ENCODE measurements at regions not wholly inside any gene's neighbourhood (a gene's known extent, or its start where the extent isn't known, plus 50 kb on each side); places are given as distances from the start of the nearest gene placed in this dataset.
"Not testable (repeated sequence)": the region's sequence is repeated elsewhere in the genome, so short reads cannot be mapped to it uniquely, and the experiment has no call there.

- no peaks in the 10 kb centered on the region for H3K4me1 ChIP-seq (ENCODE audit: control insufficient read depth in 1 of 2, extremely low read depth in 1 of 2, insufficient read depth in 2 of 2, low read length in 2 of 2)
- Mint-ChIP-seq H3K4me1 (no peaks in the 10 kb centered on the region), H3K36me3 (no peaks in the 10 kb centered on the region), H3K27ac (no peak overlapping the region), H3K4me3 (no peak overlapping the region), H3K27me3 (no peaks in the 10 kb centered on the region), H3K9me3 (peaks cover 0 to 10% (median 6%) of the 10 kb centered on the region in 3 donors)
- no peaks in the 10 kb centered on the region for H3K9me3 ChIP-seq
- ATAC-seq (replicated peaks in 1 of 4) = no peak
- H3K27me3 ChIP-seq (replicated peaks in 1 of 2; ENCODE audit: control insufficient read depth in 2 of 2, extremely low read depth in 1 of 2, insufficient read depth in 2 of 2, low read length in 1 of 2) = no peaks in the 10 kb centered on the region
- H3K27ac ChIP-seq (ENCODE audit: low read length) = no peak overlapping the region
- ChIA-PET POLR2A (no interaction called here), CTCF (no interaction called here)
- no peaks in the 10 kb centered on the region for H3K36me3 ChIP-seq (ENCODE audit: control insufficient read depth in 2 of 2, extremely low read depth in 1 of 2, insufficient read depth in 1 of 2, low read length in 1 of 2)
- H3K4me3 ChIP-seq (ENCODE audit: control insufficient read depth in 1 of 2, extremely low read depth in 1 of 2, low read length in 1 of 2) = no peak overlapping the region
- no peak for DNase-seq
These were observed 905.8 kb downstream of the SLITRK1 start for GRCh38 chr13:82976499-82976898.

DNA sequence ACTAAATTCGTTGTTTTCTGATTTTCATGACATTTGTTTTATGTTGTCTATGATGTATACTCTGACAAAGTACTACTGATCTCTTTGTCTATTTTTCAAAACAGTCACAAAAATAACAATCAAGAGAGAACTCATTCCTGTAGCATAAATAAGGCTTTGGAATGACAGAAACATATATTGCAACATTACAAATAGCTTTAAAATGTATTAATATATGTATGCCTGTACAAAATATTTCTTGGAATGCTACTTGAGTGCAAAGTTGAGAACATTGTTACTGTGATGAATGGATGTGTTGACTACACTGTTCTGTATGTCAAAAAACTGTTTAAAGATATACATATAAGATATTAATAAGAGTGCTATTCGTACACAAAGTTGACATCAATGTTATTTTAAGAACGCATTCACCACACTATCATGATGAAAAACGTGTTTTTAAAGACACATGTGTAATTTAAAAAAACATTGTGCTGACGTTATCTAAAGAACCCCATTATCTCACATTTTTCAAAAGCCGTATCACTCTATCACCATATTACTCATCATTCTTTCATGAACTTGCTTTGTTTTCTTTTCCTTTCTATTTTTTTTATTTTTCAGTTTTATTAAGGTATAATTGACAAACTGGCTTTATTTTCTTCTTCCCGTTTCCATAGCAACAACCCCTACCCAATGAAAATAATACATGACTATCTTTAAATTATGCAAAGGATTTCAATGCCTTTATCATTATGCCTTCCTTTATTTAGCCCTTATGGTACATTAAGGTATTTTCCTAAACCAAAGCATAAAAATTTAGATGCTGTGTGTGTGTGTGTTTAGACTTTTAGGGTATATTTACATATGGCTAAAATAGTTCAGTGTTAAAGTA, 918.8 kb downstream of the SLITRK1 start:
- no peak overlapping the region for H3K27ac Mint-ChIP-seq
- no peak for ATAC-seq (replicated peaks in 1 of 4)
- POLR2A ChIA-PET = interaction anchor here in 1 of 2 donors (0.7 kb wide), 1 partner anchor 1713 kb away, joined by 5 read pairs; no protein-coding TSS in a partner anchor
- H3K4me1 Mint-ChIP-seq = no peaks in the 10 kb centered on the region
- Histone ChIP-seq H3K27ac (ENCODE audit: low read length) (no peak overlapping the region), H3K27me3 (replicated peaks in 1 of 2; ENCODE audit: control insufficient read depth in 2 of 2, extremely low read depth in 1 of 2, insufficient read depth in 2 of 2, low read length in 1 of 2) (no peaks in the 10 kb centered on the region), H3K9me3 (no peaks in the 10 kb centered on the region), H3K4me3 (ENCODE audit: control insufficient read depth in 1 of 2, extremely low read depth in 1 of 2, low read length in 1 of 2) (no peak overlapping the region), H3K4me1 (ENCODE audit: control insufficient read depth in 1 of 2, extremely low read depth in 1 of 2, insufficient read depth in 2 of 2, low read length in 2 of 2) (no peaks in the 10 kb centered on the region), H3K36me3 (ENCODE audit: control insufficient read depth in 2 of 2, extremely low read depth in 1 of 2, insufficient read depth in 1 of 2, low read length in 1 of 2) (no peaks in the 10 kb centered on the region)
- CTCF ChIA-PET = no interaction called here
- no peak for DNase-seq
- 83% methylated on average over 1 of the region's 7 CpGs for WGBS (ENCODE audit: insufficient coverage)
- H3K27me3 Mint-ChIP-seq = no peaks in the 10 kb centered on the region
- H3K4me3 Mint-ChIP-seq = no peak overlapping the region
- H3K36me3 Mint-ChIP-seq = no peaks in the 10 kb centered on the region
- H3K9me3 Mint-ChIP-seq = peaks cover 4 to 7% (median 7%) of the 10 kb centered on the region in 3 donors

- ATAC-seq (replicated peaks in 1 of 4) (no peak), DNase-seq (no peak)
- Histone ChIP-seq H3K27me3 (replicated peaks in 1 of 2; ENCODE audit: control insufficient read depth in 2 of 2, extremely low read depth in 1 of 2, insufficient read depth in 2 of 2, low read length in 1 of 2) (no peaks in the 10 kb centered on the region), H3K9me3 (no peaks in the 10 kb centered on the region), H3K27ac (ENCODE audit: low read length) (no peak overlapping the region), H3K4me1 (ENCODE audit: control insufficient read depth in 1 of 2, extremely low read depth in 1 of 2, insufficient read depth in 2 of 2, low read length in 2 of 2) (no peaks in the 10 kb centered on the region), H3K36me3 (ENCODE audit: control insufficient read depth in 2 of 2, extremely low read depth in 1 of 2, insufficient read depth in 1 of 2, low read length in 1 of 2) (no peaks in the 10 kb centered on the region), H3K4me3 (ENCODE audit: control insufficient read depth in 1 of 2, extremely low read depth in 1 of 2, low read length in 1 of 2) (no peak overlapping the region)
- no CpG with 5 or more reads among the region's 3 CpGs for WGBS (ENCODE audit: insufficient coverage)
- no peaks in the 10 kb centered on the region for H3K4me1 Mint-ChIP-seq
- POLR2A ChIA-PET = no interaction called here
- no peaks in the 10 kb centered on the region for H3K27me3 Mint-ChIP-seq
- peaks cover under 1 to 7% (median 7%) of the 10 kb centered on the region in 3 donors for H3K9me3 Mint-ChIP-seq
- no peak overlapping the region for H3K4me3 Mint-ChIP-seq
- H3K36me3 Mint-ChIP-seq = no peaks in the 10 kb centered on the region
- CTCF ChIA-PET = no interaction called here
- H3K27ac Mint-ChIP-seq = no peak overlapping the region
These were observed 919.9 kb downstream of the SLITRK1 start for GRCh38 chr13:82962397-82962796.

GRCh38 chr13:82961757-82962156, 920.5 kb downstream of the SLITRK1 start:
- H3K4me3 Mint-ChIP-seq = no peak overlapping the region
- Histone ChIP-seq H3K9me3 (no peaks in the 10 kb centered on the region), H3K4me1 (ENCODE audit: control insufficient read depth in 1 of 2, extremely low read depth in 1 of 2, insufficient read depth in 2 of 2, low read length in 2 of 2) (no peaks in the 10 kb centered on the region), H3K36me3 (ENCODE audit: control insufficient read depth in 2 of 2, extremely low read depth in 1 of 2, insufficient read depth in 1 of 2, low read length in 1 of 2) (no peaks in the 10 kb centered on the region), H3K27me3 (replicated peaks in 1 of 2; ENCODE audit: control insufficient read depth in 2 of 2, extremely low read depth in 1 of 2, insufficient read depth in 2 of 2, low read length in 1 of 2) (no peaks in the 10 kb centered on the region), H3K27ac (ENCODE audit: low read length) (no peak overlapping the region), H3K4me3 (ENCODE audit: control insufficient read depth in 1 of 2, extremely low read depth in 1 of 2, low read length in 1 of 2) (no peak overlapping the region)
- no peaks in the 10 kb centered on the region for H3K4me1 Mint-ChIP-seq
- POLR2A ChIA-PET = no interaction called here
- ATAC-seq (replicated peaks in 1 of 4) = no peak
- DNase-seq = no peak
- CTCF ChIA-PET = no interaction called here
- peaks cover 4 to 7% (median 7%) of the 10 kb centered on the region in 3 donors for H3K9me3 Mint-ChIP-seq
- H3K27ac Mint-ChIP-seq = no peak overlapping the region
- no peaks in the 10 kb centered on the region for H3K27me3 Mint-ChIP-seq
- no peaks in the 10 kb centered on the region for H3K36me3 Mint-ChIP-seq
- no CpG with 5 or more reads among the region's 1 CpG for WGBS (ENCODE audit: insufficient coverage)

DNA sequence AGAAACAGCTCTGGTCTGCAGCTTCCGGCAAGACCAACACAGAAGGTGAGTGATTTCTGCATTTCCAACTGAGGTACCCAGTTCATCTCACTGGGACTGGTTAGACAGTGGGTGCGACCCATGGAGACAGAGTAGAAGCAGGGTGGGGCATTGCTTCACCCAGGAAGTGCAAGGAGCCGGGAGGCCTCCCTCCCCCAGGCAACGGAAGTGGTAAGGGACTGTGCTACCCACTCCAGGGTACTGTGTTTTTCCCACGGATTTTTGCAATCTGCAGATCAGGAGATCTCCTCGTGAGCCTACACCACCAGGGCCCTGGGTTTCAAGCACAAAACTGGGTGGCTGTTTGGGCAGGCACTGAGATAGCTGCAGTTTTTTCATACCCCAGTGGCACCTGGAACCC, 929.9 kb downstream of the SLITRK1 start:
- H3K9me3 ChIP-seq; H3K4me3 Mint-ChIP-seq; H3K4me1 ChIP-seq (ENCODE audit: control insufficient read depth in 1 of 2, extremely low read depth in 1 of 2, insufficient read depth in 2 of 2, low read length in 2 of 2); CTCF ChIA-PET; DNase-seq; H3K36me3 ChIP-seq (ENCODE audit: control insufficient read depth in 2 of 2, extremely low read depth in 1 of 2, insufficient read depth in 1 of 2, low read length in 1 of 2); H3K4me3 ChIP-seq (ENCODE audit: control insufficient read depth in 1 of 2, extremely low read depth in 1 of 2, low read length in 1 of 2); ATAC-seq (replicated peaks in 1 of 4); H3K27ac Mint-ChIP-seq; H3K27me3 ChIP-seq (replicated peaks in 1 of 2; ENCODE audit: control insufficient read depth in 2 of 2, extremely low read depth in 1 of 2, insufficient read depth in 2 of 2, low read length in 1 of 2); H3K27ac ChIP-seq (ENCODE audit: low read length); H3K4me1 Mint-ChIP-seq; H3K27me3 Mint-ChIP-seq; H3K36me3 Mint-ChIP-seq; POLR2A ChIA-PET: not testable (repeated sequence)
- WGBS (ENCODE audit: insufficient coverage) = 65% methylated on average over 6 of the region's 6 CpGs
- peaks cover 8 to 25% (median 25%) of the 10 kb centered on the region in 3 donors for H3K9me3 Mint-ChIP-seq

GRCh38 chr13:82947683-82948082, 934.6 kb downstream of the SLITRK1 start:
- no peaks in the 10 kb centered on the region for H3K9me3 ChIP-seq
- H3K4me1 ChIP-seq (ENCODE audit: control insufficient read depth in 1 of 2, extremely low read depth in 1 of 2, insufficient read depth in 2 of 2, low read length in 2 of 2) = no peaks in the 10 kb centered on the region
- H3K27me3 Mint-ChIP-seq = no peaks in the 10 kb centered on the region
- no peak for DNase-seq
- no peak for ATAC-seq (replicated peaks in 1 of 4)
- H3K36me3 ChIP-seq (ENCODE audit: control insufficient read depth in 2 of 2, extremely low read depth in 1 of 2, insufficient read depth in 1 of 2, low read length in 1 of 2) = no peaks in the 10 kb centered on the region
- H3K4me1 Mint-ChIP-seq = no peaks in the 10 kb centered on the region
- H3K36me3 Mint-ChIP-seq = no peaks in the 10 kb centered on the region
- peaks cover 3 to 22% (median 8%) of the 10 kb centered on the region in 3 donors for H3K9me3 Mint-ChIP-seq
- no peak overlapping the region for H3K27ac Mint-ChIP-seq
- ChIA-PET CTCF (no interaction called here), POLR2A (no interaction called here)
- H3K27ac ChIP-seq (ENCODE audit: low read length) = no peak overlapping the region
- no peak overlapping the region for H3K4me3 ChIP-seq (ENCODE audit: control insufficient read depth in 1 of 2, extremely low read depth in 1 of 2, low read length in 1 of 2)
- no peaks in the 10 kb centered on the region for H3K27me3 ChIP-seq (replicated peaks in 1 of 2; ENCODE audit: control insufficient read depth in 2 of 2, extremely low read depth in 1 of 2, insufficient read depth in 2 of 2, low read length in 1 of 2)
- no peak overlapping the region for H3K4me3 Mint-ChIP-seq

- Histone ChIP-seq H3K4me3 (ENCODE audit: control insufficient read depth in 1 of 2, extremely low read depth in 1 of 2, low read length in 1 of 2) (no peak overlapping the region), H3K9me3 (no peaks in the 10 kb centered on the region), H3K27ac (ENCODE audit: low read length) (no peak overlapping the region), H3K27me3 (replicated peaks in 1 of 2; ENCODE audit: control insufficient read depth in 2 of 2, extremely low read depth in 1 of 2, insufficient read depth in 2 of 2, low read length in 1 of 2) (no peaks in the 10 kb centered on the region), H3K4me1 (ENCODE audit: control insufficient read depth in 1 of 2, extremely low read depth in 1 of 2, insufficient read depth in 2 of 2, low read length in 2 of 2) (no peaks in the 10 kb centered on the region), H3K36me3 (ENCODE audit: control insufficient read depth in 2 of 2, extremely low read depth in 1 of 2, insufficient read depth in 1 of 2, low read length in 1 of 2) (no peaks in the 10 kb centered on the region)
- H3K27me3 Mint-ChIP-seq = no peaks in the 10 kb centered on the region
- ATAC-seq (replicated peaks in 1 of 4) = no peak
- no CpG with 5 or more reads among the region's 2 CpGs for WGBS (ENCODE audit: insufficient coverage)
- H3K27ac Mint-ChIP-seq = no peak overlapping the region
- ChIA-PET CTCF (no interaction called here), POLR2A (no interaction called here)
- no peaks in the 10 kb centered on the region for H3K4me1 Mint-ChIP-seq
- DNase-seq = no peak
- H3K9me3 Mint-ChIP-seq = peaks cover 3 to 22% (median 8%) of the 10 kb centered on the region in 3 donors
- H3K36me3 Mint-ChIP-seq = no peaks in the 10 kb centered on the region
- H3K4me3 Mint-ChIP-seq = no peak overlapping the region
These were observed 935.1 kb downstream of the SLITRK1 start for GRCh38 chr13:82947191-82947621.
